Chondrocyte (in vitro differentiated cells): ENCODE measurements at regions not wholly inside any gene's neighbourhood (a gene's known extent, or its start where the extent isn't known, plus 50 kb on each side); places are given as distances from the start of the nearest gene placed in this dataset.

Experiments used
- DNase-seq: peaks from one replicate; pipeline ENCODE4 v3.0.0; 2021; ENCODE audit warnings: mixed read lengths, low spot score
- H3K27ac Mint-ChIP-seq: one replicate; pipeline ENCODE4 v1.8.0; 2021; ENCODE audit warnings: mild to moderate bottlenecking, moderate library complexity, mixed read lengths; ENCODE audit not compliant: unreplicated experiment
- H3K27me3 Mint-ChIP-seq: 2 replicates; pipeline ENCODE4 v1.8.0; 2021; ENCODE audit warnings: low read depth, mixed read lengths
- H3K36me3 Mint-ChIP-seq: 2 replicates; pipeline ENCODE4 v1.8.0; 2021; ENCODE audit warnings: low read depth, mixed read lengths
- H3K4me1 Mint-ChIP-seq: 2 replicates; pipeline ENCODE4 v1.8.0; 2021; ENCODE audit warnings: low read depth, mild to moderate bottlenecking, mixed read lengths
- H3K4me3 Mint-ChIP-seq: one replicate; pipeline ENCODE4 v1.8.0; 2021; ENCODE audit warnings: mild to moderate bottlenecking, moderate library complexity, mixed read lengths; ENCODE audit not compliant: unreplicated experiment
- H3K9me3 Mint-ChIP-seq: 2 replicates; pipeline ENCODE4 v1.8.0; 2021; ENCODE audit warnings: low read depth, mixed read lengths
- CTCF ChIP-seq: fragments of 200-600 bp; sonication (generic); IDR thresholded peaks from 2 replicates; pipeline ENCODE4 v1.5.0; 2021; ENCODE audit warnings: antibody characterized with exemption, mild to moderate bottlenecking, moderate library complexity

DNA sequence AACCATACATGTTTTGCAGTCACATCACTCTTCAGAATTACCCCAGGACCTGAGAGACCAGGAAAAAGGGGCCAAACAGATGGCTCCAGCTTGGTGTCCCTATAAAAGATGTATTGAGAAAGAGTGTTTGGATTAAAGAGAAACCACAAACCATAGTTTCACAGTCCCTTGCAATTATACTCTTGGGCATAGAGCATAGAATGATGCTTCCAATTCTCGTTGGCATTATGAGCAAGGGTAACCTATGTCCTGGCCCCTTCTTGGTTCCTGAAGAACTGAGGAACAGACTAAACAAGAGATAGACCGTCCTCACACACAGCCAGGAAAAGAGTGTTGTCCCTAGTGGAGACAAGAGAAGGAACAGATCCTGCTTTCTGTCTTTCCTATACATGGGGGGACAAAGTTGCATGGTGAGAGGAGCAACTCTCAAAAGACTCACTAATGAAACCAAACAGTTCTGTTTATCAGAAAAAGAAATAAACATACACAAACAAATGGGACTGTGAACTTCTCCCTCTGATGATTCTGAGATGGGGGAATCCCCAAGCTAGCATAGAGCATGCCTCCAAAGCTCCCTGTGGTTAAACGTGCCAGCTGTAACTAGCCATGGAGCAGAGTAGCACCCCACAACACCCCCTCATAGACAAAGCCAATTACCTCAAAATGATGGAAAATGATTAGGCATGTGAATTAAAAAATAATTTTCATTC, 908.6 kb downstream of the NTRK3 start:
- no peaks in the 10 kb centered on the region for H3K36me3 Mint-ChIP-seq
- no peaks in the 10 kb centered on the region for H3K4me1 Mint-ChIP-seq
- H3K4me3 Mint-ChIP-seq, result no peak overlapping the region
- peaks cover 1% of the 10 kb centered on the region for H3K27me3 Mint-ChIP-seq
- H3K9me3 Mint-ChIP-seq, result peaks cover 13% of the 10 kb centered on the region
- no peak overlapping the region for H3K27ac Mint-ChIP-seq
- TF ChIP-seq CTCF, result no peak
- no peak for DNase-seq

- Mint-ChIP-seq H3K4me1 (no peaks in the 10 kb centered on the region), H3K9me3 (peaks cover 15% of the 10 kb centered on the region), H3K36me3 (no peaks in the 10 kb centered on the region), H3K27me3 (peaks cover 3% of the 10 kb centered on the region), H3K4me3 (no peak overlapping the region), H3K27ac (no peak overlapping the region)
- TF ChIP-seq CTCF, result no peak
- no peak for DNase-seq
These were observed 910.6 kb downstream of the NTRK3 start for GRCh38 chr15:87345961-87346360.

- no peak for TF ChIP-seq CTCF
- H3K27me3 Mint-ChIP-seq, result peaks cover 3% of the 10 kb centered on the region
- H3K4me3 Mint-ChIP-seq, result no peak overlapping the region
- H3K27ac Mint-ChIP-seq, result no peak overlapping the region
- no peaks in the 10 kb centered on the region for H3K36me3 Mint-ChIP-seq
- no peaks in the 10 kb centered on the region for H3K4me1 Mint-ChIP-seq
- no peak for DNase-seq
- H3K9me3 Mint-ChIP-seq, result peaks cover 15% of the 10 kb centered on the region
These were observed 912.6 kb downstream of the NTRK3 start for GRCh38 chr15:87343966-87344365.

DNA sequence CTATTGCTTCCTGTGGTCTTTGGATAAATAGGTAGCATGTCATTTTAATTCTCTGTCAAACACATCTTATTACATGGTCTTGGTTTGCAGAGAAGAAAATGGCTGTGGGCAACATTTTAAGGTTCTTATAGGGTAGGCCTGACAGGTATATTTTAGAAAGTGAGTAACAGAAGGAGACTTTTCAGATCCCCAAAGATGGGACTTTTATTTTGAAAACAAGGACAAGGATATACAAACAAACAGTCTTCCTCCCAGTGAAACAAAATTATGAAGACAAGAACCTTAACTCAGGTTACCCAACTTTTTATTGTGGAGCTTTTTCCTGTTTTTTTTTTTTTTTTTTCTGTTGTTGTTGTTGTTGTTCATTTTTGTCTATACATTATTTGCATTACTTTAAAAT, 916.2 kb downstream of the NTRK3 start:
- peaks cover 7% of the 10 kb centered on the region for H3K27me3 Mint-ChIP-seq
- peaks cover 3% of the 10 kb centered on the region for H3K9me3 Mint-ChIP-seq
- no peak overlapping the region for H3K27ac Mint-ChIP-seq
- no peaks in the 10 kb centered on the region for H3K36me3 Mint-ChIP-seq
- DNase-seq, result no peak
- no peak overlapping the region for H3K4me3 Mint-ChIP-seq
- no peak for TF ChIP-seq CTCF
- no peaks in the 10 kb centered on the region for H3K4me1 Mint-ChIP-seq

- no peaks in the 10 kb centered on the region for H3K27me3 Mint-ChIP-seq
These were observed 930.3 kb downstream of the NTRK3 start for GRCh38 chr15:87326269-87326668.

More at GRCh38 chr15:87326269-87326668, 930.3 kb downstream of the NTRK3 start:
- Mint-ChIP-seq H3K4me1 (no peaks in the 10 kb centered on the region), H3K36me3 (no peaks in the 10 kb centered on the region), H3K27ac (no peak overlapping the region), H3K4me3 (no peak overlapping the region), H3K9me3 (peaks cover 8% of the 10 kb centered on the region)
- DNase-seq, result no peak
- no peak for TF ChIP-seq CTCF
